K562 (cell line): ENCODE measurements at regions not wholly inside any gene's neighbourhood (a gene's known extent, or its start where the extent isn't known, plus 50 kb on each side); places are given as distances from the start of the nearest gene placed in this dataset.
"Not testable (repeated sequence)": the region's sequence is repeated elsewhere in the genome, so short reads cannot be mapped to it uniquely, and the experiment has no call there.

Experiments
- ATAC-seq: fragments of 200-7000 bp; cut with Tn5 transposase; 3 replicates; pipeline ENCODE4 v1.9.1; 2020; ENCODE audit warnings: moderate library complexity
- BruUV-seq: library from RNA; stranded (reverse); fragments of 400-500 nt; replicated peaks from 2 replicates; lab custom pipeline; 2021; lab: Mats Ljungman, UMichigan
- CTCF ChIA-PET: fragments of 300-600 bp; formaldehyde crosslinking; extraction: SDS; loops from one replicate; lab custom pipeline; 2021; ENCODE audit warnings: low intra/inter-chr PET ratio; lab: Yijun Ruan, JAX
- POLR2A ChIA-PET: fragments of 300-600, 350-650 bp; sonication (Branson Sonifier 250); formaldehyde crosslinking; extraction: SDS; loops from one replicate; lab custom pipeline; 2021; ENCODE audit warnings: antibody characterized with exemption, inconsistent platforms; lab: Yijun Ruan, JAX
- DNase-seq, 4 experiments: peaks; one replicate each; pipeline versions ENCODE4 v3.0.0 to v3.0.0-alpha.2; 2011 to 2018; ENCODE audit warnings: low spot score in 3 of 4, mixed read lengths in 3 of 4; ENCODE audit errors: extremely low read depth in 1 of 4
- FAIRE-seq: peaks from 2 replicates; lab custom pipeline; 2011; peaks lifted over from hg19 to GRCh38; lab: Jason Lieb, UNC
- H2AFZ ChIP-seq: 2 replicates; pipeline ENCODE4 v1.6.0; 2011; ENCODE audit warnings: low read depth, low read length, control low read depth, inconsistent platforms
- H3K27ac ChIP-seq: fragments of 200-600 bp; 3 replicates; pipeline ENCODE4 v1.8.0; 2011; ENCODE audit warnings: low read depth, mild to moderate bottlenecking, control low read depth, inconsistent platforms, low read length, moderate library complexity, mixed read lengths; ENCODE audit errors: extremely low read depth
- H3K27me3 ChIP-seq, 2 experiments: fragments of 300-600 bp in 1 of 2; 2 replicates in 1 of 2; 3 replicates in 1 of 2; pipeline versions ENCODE4 v1.6.0 to v1.8.0; 2011; ENCODE audit warnings: inconsistent platforms in 2 of 2, low read length in 2 of 2, mild to moderate bottlenecking in 1 of 2, mixed read lengths in 1 of 2, moderate library complexity in 1 of 2; ENCODE audit not compliant: control insufficient read depth in 2 of 2, insufficient read depth in 2 of 2
- H3K36me3 ChIP-seq: fragments of 300-600 bp; 3 replicates; pipeline ENCODE4 v1.8.0; 2011; ENCODE audit warnings: mild to moderate bottlenecking, low read length, inconsistent platforms; ENCODE audit not compliant: control insufficient read depth, insufficient read depth
- H3K4me1 ChIP-seq, 2 experiments: fragments of 200-600 bp in 1 of 2; replicated peaks in 1 of 2; 2 replicates in 1 of 2; 3 replicates in 1 of 2; pipeline versions ENCODE4 v1.5.1 to v1.8.0; 2011; ENCODE audit warnings: inconsistent platforms in 2 of 2, low read length in 2 of 2, mild to moderate bottlenecking in 1 of 2, mixed read lengths in 1 of 2, moderate library complexity in 1 of 2; ENCODE audit not compliant: control insufficient read depth in 2 of 2, insufficient read depth in 2 of 2
- H3K4me2 ChIP-seq: 2 replicates; pipeline ENCODE4 v1.6.1; 2011; ENCODE audit warnings: low read length, control low read depth, inconsistent platforms, mixed read lengths; ENCODE audit not compliant: insufficient read depth
- H3K4me3 ChIP-seq: fragments of 200-600 bp; sonication (generic), shearing (Covaris generic); 2 replicates; pipeline ENCODE4 v1.5.1; 2016; ENCODE audit warnings: control low read depth, inconsistent platforms
- H3K79me2 ChIP-seq: fragments of 200-600 bp; 3 replicates; pipeline ENCODE4 v1.8.0; 2011; ENCODE audit warnings: low read length, inconsistent platforms; ENCODE audit not compliant: control insufficient read depth, insufficient read depth
- H3K9ac ChIP-seq, 2 experiments: 2 replicates each; pipeline versions ENCODE4 v1.6.0 to v1.6.1; 2011; ENCODE audit warnings: low read depth in 2 of 2, low read length in 2 of 2, control low read depth in 1 of 2, inconsistent platforms in 1 of 2, mild to moderate bottlenecking in 1 of 2, mixed read lengths in 1 of 2; ENCODE audit not compliant: insufficient read depth in 1 of 2
- H3K9me1 ChIP-seq: one replicate; pipeline ENCODE4 v1.6.0; 2011; ENCODE audit warnings: inconsistent platforms, mild to moderate bottlenecking, low read length, moderate library complexity; ENCODE audit not compliant: control insufficient read depth, insufficient read depth
- H3K9me3 ChIP-seq: replicated peaks from 2 replicates; pipeline ENCODE4 v1.5.1; 2011; ENCODE audit warnings: low read depth, low read length, inconsistent platforms; ENCODE audit not compliant: control insufficient read depth, insufficient read depth
- H4K20me1 ChIP-seq: replicated peaks from 2 replicates; pipeline ENCODE4 v1.6.1; 2011; ENCODE audit warnings: low read length, inconsistent platforms, mixed read lengths; ENCODE audit not compliant: control insufficient read depth, insufficient read depth
- BRCA1 ChIP-seq, 2 experiments: fragments of 450-650 bp in 1 of 2; sonication (generic) in 1 of 2; formaldehyde crosslinking in 1 of 2; IDR thresholded peaks; 2 replicates each; pipeline versions ENCODE4 v1.5.0 to v1.6.1; 2017 to 2020; ENCODE audit warnings: mild to moderate bottlenecking in 1 of 2, missing genetic modification reagents in 1 of 2
- CBX3 ChIP-seq, 2 experiments: IDR thresholded peaks; 1 replicate in 1 of 2; 2 replicates in 1 of 2; pipeline ENCODE4 v1.6.1; 2012; ENCODE audit warnings: inconsistent platforms in 2 of 2, low read length in 2 of 2, borderline replicate concordance in 1 of 2, control low read depth in 1 of 2
- ESRRA ChIP-seq: fragments of 450-650 bp; IDR thresholded peaks from 2 replicates; pipeline ENCODE4 v1.6.1; 2014; ENCODE audit warnings: low read depth, mild to moderate bottlenecking, moderate library complexity, borderline replicate concordance
- EWSR1 ChIP-seq: fragments of 450-650 bp; IDR thresholded peaks from 2 replicates; pipeline ENCODE4 v1.6.1; 2018; ENCODE audit warnings: borderline replicate concordance, mild to moderate bottlenecking, low read depth, moderate library complexity; ENCODE audit not compliant: partially characterized antibody
- KDM4B ChIP-seq, 2 experiments: fragments of 450-650 bp in 1 of 2; sonication (generic) in 1 of 2; IDR thresholded peaks; 2 replicates each; pipeline ENCODE4 v1.6.1; 2016 to 2017; ENCODE audit warnings: borderline replicate concordance in 2 of 2, antibody characterized with exemption in 1 of 2, low read depth in 1 of 2, mild to moderate bottlenecking in 1 of 2
- MEF2A ChIP-seq: IDR thresholded peaks from 2 replicates; pipeline ENCODE4 v1.6.1; 2011; ENCODE audit warnings: low read depth, mild to moderate bottlenecking, low read length, moderate library complexity; ENCODE audit not compliant: control insufficient read depth
- NFATC3 ChIP-seq: fragments of 450-650 bp; IDR thresholded peaks from 2 replicates; pipeline ENCODE4 v1.6.1; 2017; ENCODE audit warnings: mild to moderate bottlenecking
- RBFOX2 ChIP-seq: fragments of 200-400 bp; formaldehyde crosslinking; IDR thresholded peaks from 2 replicates; pipeline ENCODE4 v1.6.1; 2017; ENCODE audit warnings: low read depth, mild to moderate bottlenecking, low read length, moderate library complexity
- SP2 ChIP-seq: IDR thresholded peaks from 2 replicates; pipeline ENCODE4 v1.6.1; 2011; ENCODE audit warnings: mild to moderate bottlenecking, low read depth, low read length, moderate library complexity; ENCODE audit not compliant: poor library complexity, severe bottlenecking; ENCODE audit errors: extremely low read depth
- STAT5B ChIP-seq: fragments of 250-450 bp; sonication (Bioruptor Pico); IDR thresholded peaks from 2 replicates; pipeline ENCODE4 v1.8.0; 2021; ENCODE audit warnings: mild to moderate bottlenecking, inconsistent platforms
- YY1 ChIP-seq, 3 experiments: IDR thresholded peaks; 2 replicates each; pipeline ENCODE4 v1.6.1; 2011; ENCODE audit warnings: low read length in 2 of 3, mild to moderate bottlenecking in 2 of 3, moderate library complexity in 2 of 3, borderline replicate concordance in 1 of 3, control low read depth in 1 of 3, low read depth in 1 of 3; ENCODE audit not compliant: insufficient read depth in 3 of 3, insufficient replicate concordance in 2 of 3, control insufficient read depth in 1 of 3, insufficient read length in 1 of 3; ENCODE audit errors: extremely low read depth in 1 of 3
- ZFPM2 ChIP-seq: fragments of 250-450 bp; sonication (Bioruptor Pico); IDR thresholded peaks from 2 replicates; pipeline ENCODE4 v1.5.1; 2022; ENCODE audit warnings: mild to moderate bottlenecking
- WGBS: fragments of 100-300 bp; shearing (Covaris generic); methylation state at CpG from one replicate; pipeline ENCODE4 v1.1.6; 2016; ENCODE audit warnings: low coverage, mixed read lengths; ENCODE audit not compliant: insufficient coverage; ENCODE audit errors: missing lambda C conversion rate; 5-methylcytosine and 5-hydroxymethylcytosine counted together
- in situ Hi-C: fragments of 300-500 bp; cut with MboI; formaldehyde crosslinking; loops from 4 replicates; pipeline ENCODE4 v1.15.0; 2018; ENCODE audit warnings: inconsistent platforms, mixed read lengths
- intact Hi-C: fragments of 100-400 bp; cut with micrococcal nuclease; formaldehyde crosslinking; loops from 2 replicates; pipeline ENCODE4 v1.14.2; 2022

DNA sequence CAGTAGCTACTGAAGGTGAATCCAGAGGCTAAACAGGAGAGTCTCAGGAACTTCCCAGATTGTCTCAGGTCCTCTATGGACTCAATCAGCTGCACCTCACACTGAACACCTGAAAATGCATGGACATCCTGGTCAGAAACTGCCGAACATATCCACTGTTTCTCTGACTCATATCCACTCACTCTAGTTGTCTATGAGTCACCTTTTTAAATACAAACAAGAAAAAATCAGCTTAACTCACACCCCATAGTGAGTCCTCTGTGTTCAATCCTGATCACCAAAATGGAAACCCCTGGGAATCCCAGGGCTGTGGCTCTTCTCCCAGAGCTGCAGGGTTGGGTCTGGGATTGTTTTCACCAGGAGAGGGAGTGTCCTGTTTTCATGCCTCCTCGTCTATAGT lies 556.7 kb downstream of the TMEM121 start (continued):
- no peak for TF ChIP-seq SP2
- no peak for TF ChIP-seq CBX3 (IDR thresholded peaks at IDR 0.05; ENCODE audit: borderline replicate concordance in 1 of 2, low read length in 2 of 2)
- no peak for TF ChIP-seq KDM4B (IDR thresholded peaks at IDR 0.05; ENCODE audit: borderline replicate concordance in 2 of 2, low read depth in 1 of 2)
- TF ChIP-seq ESRRA = no peak
- no peak for TF ChIP-seq BRCA1 (IDR thresholded peaks at IDR 0.05)
- TF ChIP-seq BRCA1 (CRISPR knock-in tag; IDR thresholded peaks at IDR 0.05) = no peak

- ChIA-PET POLR2A (no interaction called here), CTCF (no interaction called here)
- no peaks in the 10 kb centered on the region for H3K4me1 ChIP-seq
- H3K9ac ChIP-seq = no peak overlapping the region
- no peak for ATAC-seq
- H2AFZ ChIP-seq = no peak overlapping the region
- no peak for FAIRE-seq
- in situ Hi-C loops (no loop called here), intact Hi-C loops (no loop called here)
- no peaks in the 10 kb centered on the region for H3K9me3 ChIP-seq
- H3K4me2 ChIP-seq = no peak overlapping the region
- no CpG with 5 or more reads among the region's 8 CpGs for WGBS
- no peaks in the 10 kb centered on the region for H3K27me3 ChIP-seq
- TF ChIP-seq RBFOX2 (no peak), EWSR1 (no peak), YY1 (IDR thresholded peaks at IDR 0.05; ENCODE audit: borderline replicate concordance in 1 of 3, control insufficient read depth in 1 of 3, extremely low read depth in 1 of 3, insufficient read depth in 3 of 3, insufficient read length in 1 of 3, insufficient replicate concordance in 2 of 3, low read depth in 1 of 3, low read length in 2 of 3) (no peak), STAT5B (no peak), ZFPM2 (no peak), NFATC3 (no peak), MEF2A (no peak)
- TF ChIP-seq, all 486 proteins: peak for 0
- no TSS peak for BruUV-seq
- Histone ChIP-seq H3K27ac (no peak overlapping the region), H3K36me3 (no peaks in the 10 kb centered on the region), H3K9me1 (no peaks in the 10 kb centered on the region), H4K20me1 (no peaks in the 10 kb centered on the region), H3K4me3 (no peak overlapping the region), H3K79me2 (no peaks in the 10 kb centered on the region)
- DNase-seq = no peak
Observed at GRCh38 chr14:106087837-106088236, 561.5 kb downstream of the TMEM121 start.

GRCh38 chr14:106088860-106089259 lies 562.5 kb downstream of the TMEM121 start:
- H3K36me3 ChIP-seq, H3K27me3 ChIP-seq, CTCF ChIA-PET, H3K9me3 ChIP-seq, H3K4me3 ChIP-seq, POLR2A ChIA-PET, intact Hi-C loops, H4K20me1 ChIP-seq, ATAC-seq, in situ Hi-C loops, H3K4me2 ChIP-seq, H2AFZ ChIP-seq, BruUV-seq, H3K79me2 ChIP-seq, DNase-seq, H3K4me1 ChIP-seq, H3K27ac ChIP-seq, FAIRE-seq, H3K9ac ChIP-seq, H3K9me1 ChIP-seq: not testable (repeated sequence)
- WGBS = no CpG with 5 or more reads among the region's 3 CpGs
